Thoracic aorta (tissue), 2 donors: ENCODE measurements at regions not wholly inside any gene's neighbourhood (a gene's known extent, or its start where the extent isn't known, plus 50 kb on each side); places are given as distances from the start of the nearest gene placed in this dataset.

ENCODE experiments used
- ATAC-seq: fragments of 150-250 bp; one replicate; pipeline ENCODE4 v1.8.0; 2017; ENCODE audit warnings: low read depth; ENCODE audit not compliant: insufficient number of reproducible peaks, low FRiP score
- DNase-seq: peaks from one replicate; pipeline ENCODE4 v3.0.0-alpha.2; 2020; ENCODE audit warnings: low spot score
- H3K27ac ChIP-seq, 2 donors: fragments of 200-600 bp; sonication (generic); 1 replicate in 1 of 2; 2 replicates in 1 of 2; pipeline ENCODE4 v1.5.1; 2016; ENCODE audit warnings: mild to moderate bottlenecking in 2 of 2, moderate library complexity in 2 of 2
- H3K27me3 ChIP-seq: fragments of 200-600 bp; sonication (generic); replicated peaks from 2 replicates; pipeline ENCODE4 v1.6.0; 2016; ENCODE audit warnings: mild to moderate bottlenecking; ENCODE audit not compliant: insufficient read depth
- H3K36me3 ChIP-seq: fragments of 200-600 bp; sonication (generic); one replicate; pipeline ENCODE4 v1.5.1; 2016
- H3K4me1 ChIP-seq, 2 donors: fragments of 200-600 bp; sonication (generic); 1 replicate in 1 of 2; 2 replicates in 1 of 2; pipeline versions ENCODE4 v1.5.1 to v1.6.0; 2016; ENCODE audit warnings: low read depth in 2 of 2, mild to moderate bottlenecking in 1 of 2; ENCODE audit not compliant: control insufficient read depth in 1 of 2
- H3K4me3 ChIP-seq: fragments of 200-600 bp; sonication (generic); 2 replicates; pipeline ENCODE4 v1.5.1; 2016; ENCODE audit warnings: mild to moderate bottlenecking
- H3K9me3 ChIP-seq: fragments of 200-600 bp; sonication (generic); 2 replicates; pipeline ENCODE4 v1.5.1; 2016
- CTCF ChIP-seq: fragments of 200-600 bp; sonication (generic); IDR thresholded peaks from one replicate; pipeline ENCODE4 v1.5.1; 2019; ENCODE audit warnings: antibody characterized with exemption

- H3K9me3 ChIP-seq = no peaks in the 10 kb centered on the region
- DNase-seq = no peak
- no peak for ATAC-seq
Observed at GRCh38 chr15:62606376-62607113, 436.0 kb upstream of the TPM1 start.

DNA sequence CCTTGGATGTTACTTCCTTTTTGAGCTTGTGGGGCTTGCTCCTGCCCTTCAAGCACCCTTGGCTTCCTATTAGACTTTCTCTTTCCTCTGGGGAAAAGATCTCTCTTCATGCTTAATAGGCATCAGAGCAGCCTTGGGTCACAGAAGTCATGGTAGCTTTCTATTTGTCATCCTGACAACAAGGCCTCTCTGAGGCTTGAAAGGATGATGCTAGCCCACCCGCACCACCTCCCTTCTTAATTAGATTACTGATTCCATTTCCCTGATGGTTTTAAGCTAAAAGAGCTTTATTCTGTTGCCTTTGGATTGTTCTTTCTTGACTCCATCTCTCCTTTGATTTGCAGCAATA is 435.5 kb upstream of the TPM1 start:
- H3K4me1 ChIP-seq = peaks cover 17 to 63% of the 10 kb centered on the region in 2 donors
- no peak overlapping the region for H3K27ac ChIP-seq
- TF ChIP-seq CTCF = no peak
- no peaks in the 10 kb centered on the region for H3K9me3 ChIP-seq
- ATAC-seq (no peak), DNase-seq (no peak)
- H3K36me3 ChIP-seq = no peaks in the 10 kb centered on the region
- H3K27me3 ChIP-seq = no peaks in the 10 kb centered on the region
- no peak overlapping the region for H3K4me3 ChIP-seq

More at GRCh38 chr15:62606376-62607113, 436.0 kb upstream of the TPM1 start:
- Histone ChIP-seq H3K27me3 (no peaks in the 10 kb centered on the region), H3K36me3 (no peaks in the 10 kb centered on the region), H3K27ac (no peak overlapping the region), H3K4me3 (no peak overlapping the region), H3K4me1 (peaks cover 22 to 67% of the 10 kb centered on the region in 2 donors)
- TF ChIP-seq CTCF = no peak

- no peak for ATAC-seq
- Histone ChIP-seq H3K4me3 (no peak overlapping the region), H3K36me3 (no peaks in the 10 kb centered on the region), H3K4me1 (peaks cover 16 to 58% of the 10 kb centered on the region in 2 donors), H3K27me3 (no peaks in the 10 kb centered on the region), H3K27ac (no peak overlapping the region), H3K9me3 (no peaks in the 10 kb centered on the region)
- no peak for TF ChIP-seq CTCF
- no peak for DNase-seq
Observed at GRCh38 chr15:62607643-62608042, 434.9 kb upstream of the TPM1 start.

- H3K27me3 ChIP-seq = no peaks in the 10 kb centered on the region
- H3K27ac ChIP-seq = no peak overlapping the region
- TF ChIP-seq CTCF = no peak
- no peaks in the 10 kb centered on the region for H3K36me3 ChIP-seq
- H3K4me3 ChIP-seq = no peak overlapping the region
- H3K4me1 ChIP-seq = peaks cover 13 to 53% of the 10 kb centered on the region in 2 donors
- no peak for DNase-seq
- H3K9me3 ChIP-seq = no peaks in the 10 kb centered on the region
- no peak for ATAC-seq
Observed at GRCh38 chr15:62608369-62608768, 434.2 kb upstream of the TPM1 start.

- Histone ChIP-seq H3K36me3 (no peaks in the 10 kb centered on the region), H3K4me3 (peak overlapping the region; percentile 35), H3K4me1 (peaks cover 9 to 38% of the 10 kb centered on the region in 2 donors), H3K27ac (peak overlapping the region; percentile 8 to 45), H3K9me3 (no peaks in the 10 kb centered on the region), H3K27me3 (no peaks in the 10 kb centered on the region)
- no peak for ATAC-seq
- TF ChIP-seq CTCF = no peak
- DNase-seq = no peak
Observed at GRCh38 chr15:62610265-62610869, 432.2 kb upstream of the TPM1 start.
